ENCODE measurements at regions not wholly inside any gene's neighbourhood (a gene's known extent, or its start where the extent isn't known, plus 50 kb on each side); places are given as distances from the start of the nearest gene placed in this dataset.

DNA sequence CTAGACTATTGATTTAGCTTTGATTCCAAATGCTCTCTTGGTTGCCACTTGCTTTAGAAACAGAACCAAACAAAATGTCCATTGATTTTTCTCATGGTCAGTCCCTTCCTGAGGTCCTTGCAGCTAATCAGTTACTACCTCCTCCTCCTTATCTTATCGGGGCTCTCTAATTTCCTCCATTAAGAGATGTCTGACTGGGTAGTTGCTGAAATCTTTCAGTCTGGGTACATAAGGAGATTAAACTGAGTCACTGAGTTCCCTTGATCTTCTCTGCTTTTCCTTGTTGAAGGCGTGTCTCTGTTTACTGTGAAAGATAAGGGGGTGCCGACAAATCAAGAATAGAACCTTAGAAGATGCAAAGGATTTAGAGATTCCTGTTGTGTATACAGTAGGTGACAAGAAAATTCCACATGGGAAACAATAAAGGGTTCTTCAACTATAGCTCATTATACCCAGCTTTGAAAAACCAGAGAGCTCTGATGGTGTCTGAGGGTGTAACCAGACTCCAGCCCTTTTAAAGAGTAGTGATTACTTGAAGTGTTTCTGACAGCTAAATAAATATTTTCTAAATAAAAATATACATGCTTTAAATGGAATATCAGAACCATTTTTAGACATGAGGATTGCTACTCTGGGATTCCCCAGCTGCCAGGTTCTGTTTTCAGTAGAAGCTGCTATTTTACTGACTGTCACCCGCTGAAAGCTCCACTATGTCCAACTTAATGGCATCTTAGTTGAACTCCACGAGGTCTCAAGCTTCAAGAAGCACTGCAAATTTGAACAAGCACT, 791.3 kb upstream of the SOX9 start:
- TF ChIP-seq TCF7L2 (IDR thresholded peaks at IDR 0.05; ENCODE audit: low read depth, low read length) (no peak), POLR2AphosphoS5 (IDR thresholded peaks at IDR 0.05; ENCODE audit: low read depth, low read length) (no peak), SIN3A (IDR thresholded peaks at IDR 0.05; ENCODE audit: borderline replicate concordance, insufficient read depth, low read depth, low read length) (no peak), REST (IDR thresholded peaks at IDR 0.05; ENCODE audit: insufficient read depth in 1 of 2, low read depth in 2 of 2, low read length in 1 of 2) (no peak), CTCF (IDR thresholded peaks at IDR 0.05) (no peak)
- Histone ChIP-seq H3K4me3 (ENCODE audit: low read depth in 2 of 2, low read length in 2 of 2) (no peak overlapping the region), H3K4me1 (ENCODE audit: control insufficient read depth, insufficient read depth, low read length) (no peaks in the 10 kb centered on the region), H3K9me3 (ENCODE audit: control insufficient read depth, insufficient read depth, low read depth, low read length) (no peaks in the 10 kb centered on the region), H3K36me3 (ENCODE audit: control insufficient read depth, insufficient read depth, low read length) (no peaks in the 10 kb centered on the region), H3K27me3 (ENCODE audit: control insufficient read depth, insufficient read depth, low read length) (no peaks in the 10 kb centered on the region), H3K27ac (ENCODE audit: low read length) (no peak overlapping the region)
- intact Hi-C loops (cut with micrococcal nuclease; ENCODE audit: unreplicated experiment) (no loop called here), in situ Hi-C loops (cut with HindIII; ENCODE audit: low pct_unique_long_range_greater_than_20kb, low sequenced_read_pairs) (no loop called here)
- BruUV-seq (replicated peaks): no TSS peak
- POLR2A ChIA-PET: no interaction called here
- no peak for DNase-seq (ENCODE audit: low read depth, low spot score)
- no peak for ATAC-seq
- CTCF ChIA-PET: interaction anchor here (0.6 kb wide), 1 partner anchor 113 kb away, joined by 3 read pairs; no protein-coding TSS in a partner anchor

DNA sequence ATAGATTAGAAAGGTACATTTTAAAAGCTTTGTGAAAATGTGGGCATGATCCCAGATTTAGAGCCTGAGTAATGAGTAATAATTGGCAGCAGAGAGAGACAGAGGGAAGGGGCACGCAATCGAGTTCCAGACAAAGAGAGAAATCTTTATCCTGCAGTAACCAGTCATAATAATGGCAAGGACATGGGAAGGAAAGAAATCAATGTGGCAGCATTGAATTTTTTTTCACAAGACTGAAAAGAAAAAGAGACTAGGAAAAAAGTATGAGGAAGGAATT, 790.8 kb upstream of the SOX9 start:
- no TSS peak for BruUV-seq (replicated peaks)
- intact Hi-C loops (cut with micrococcal nuclease; ENCODE audit: unreplicated experiment): no loop called here
- CTCF ChIA-PET: interaction anchor here (0.6 kb wide), 1 partner anchor 114 kb away, joined by 3 read pairs; no protein-coding TSS in a partner anchor

More for the DNA sequence above, 790.8 kb upstream of the SOX9 start:
- no peak for ATAC-seq
- H3K36me3 ChIP-seq (ENCODE audit: control insufficient read depth, insufficient read depth, low read length): no peaks in the 10 kb centered on the region
- H3K27ac ChIP-seq (ENCODE audit: low read length): no peak overlapping the region
- no peaks in the 10 kb centered on the region for H3K9me3 ChIP-seq (ENCODE audit: control insufficient read depth, insufficient read depth, low read depth, low read length)
- no peak overlapping the region for H3K4me3 ChIP-seq (ENCODE audit: low read depth in 2 of 2, low read length in 2 of 2)
- 0 out of 2 replicates have a peak, but pooled peaks cover 2% of the 10 kb centered on the region for H3K27me3 ChIP-seq (ENCODE audit: control insufficient read depth, insufficient read depth, low read length)
- in situ Hi-C loops (cut with HindIII; ENCODE audit: low pct_unique_long_range_greater_than_20kb, low sequenced_read_pairs): no loop called here
- no peak for TF ChIP-seq CTCF (IDR thresholded peaks at IDR 0.05)
- no peak for TF ChIP-seq POLR2AphosphoS5 (IDR thresholded peaks at IDR 0.05; ENCODE audit: low read depth, low read length)
- no peak for TF ChIP-seq REST (IDR thresholded peaks at IDR 0.05; ENCODE audit: insufficient read depth in 1 of 2, low read depth in 2 of 2, low read length in 1 of 2)
- TF ChIP-seq TCF7L2 (IDR thresholded peaks at IDR 0.05; ENCODE audit: low read depth, low read length): no peak
- TF ChIP-seq SIN3A (IDR thresholded peaks at IDR 0.05; ENCODE audit: borderline replicate concordance, insufficient read depth, low read depth, low read length): no peak
- POLR2A ChIA-PET: no interaction called here
- DNase-seq (ENCODE audit: low read depth, low spot score): no peak
- H3K4me1 ChIP-seq (ENCODE audit: control insufficient read depth, insufficient read depth, low read length): no peaks in the 10 kb centered on the region

All from Panc1 (cell line).